Brain microvascular endothelial cell (primary cell): ENCODE measurements at regions not wholly inside any gene's neighbourhood (a gene's known extent, or its start where the extent isn't known, plus 50 kb on each side); places are given as distances from the start of the nearest gene placed in this dataset.
A peak's percentile ranks its signal among the peaks of the same experiment; 100 is the strongest.

Experiments
- DNase-seq: peaks from one replicate; pipeline ENCODE4 v3.0.0-alpha.2; 2020
- H3K27ac ChIP-seq: fragments of 250-450 bp; sonication (Bioruptor Pico); 2 replicates; pipeline ENCODE4 v1.5.1; 2020; ENCODE audit warnings: mild to moderate bottlenecking, moderate library complexity
- H3K27me3 ChIP-seq: fragments of 250-450 bp; sonication (Bioruptor Pico); replicated peaks from 2 replicates; pipeline ENCODE4 v1.5.1; 2020; ENCODE audit warnings: mild to moderate bottlenecking
- H3K36me3 ChIP-seq: fragments of 250-450 bp; sonication (Bioruptor Pico); replicated peaks from 2 replicates; pipeline ENCODE4 v1.5.1; 2020; ENCODE audit warnings: mild to moderate bottlenecking
- H3K4me3 ChIP-seq: 2 replicates; pipeline ENCODE4 v1.5.1; 2011; ENCODE audit warnings: low read depth, mild to moderate bottlenecking, control low read depth, low read length, moderate library complexity
- in situ Hi-C: cut with HindIII; loops from 2 replicates; pipeline ENCODE4 v1.10.0; 2017; ENCODE audit warnings: low sequenced_read_pairs, low pct_ligation_motif_present
- TF ChIP-seq, protein P1 (sequence below): IDR thresholded peaks from 2 replicates; pipeline ENCODE4 v1.5.1; 2011; ENCODE audit warnings: low read depth, mild to moderate bottlenecking, moderate library complexity, low read length, control low read depth, inconsistent platforms; ENCODE audit errors: missing control alignments

DNA sequence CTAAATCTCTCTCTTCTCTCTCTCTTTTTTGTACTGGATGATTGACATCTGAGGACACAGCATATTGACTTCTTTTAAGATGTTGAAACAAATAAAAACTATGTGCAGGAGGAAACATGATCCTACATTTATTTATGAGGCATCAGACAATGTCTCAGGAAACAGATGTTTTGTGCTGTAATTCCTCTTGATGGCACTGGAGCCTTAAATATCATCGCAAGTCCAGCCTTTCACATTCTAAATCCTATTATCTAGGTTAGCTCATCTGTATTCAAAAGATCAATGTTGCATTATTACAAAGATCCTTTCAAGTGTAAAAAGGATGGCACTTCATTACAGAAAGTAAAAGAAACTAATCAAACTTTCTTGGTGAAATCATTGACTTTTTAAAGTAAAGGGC lies 63.9 kb downstream of the MAT2B start:
- no peak for DNase-seq
- Histone ChIP-seq H3K36me3 (no peaks in the 10 kb centered on the region), H3K27me3 (peaks cover 5% of the 10 kb centered on the region), H3K4me3 (no peak overlapping the region), H3K27ac (no peak overlapping the region)
- TF ChIP-seq, protein P1, sequence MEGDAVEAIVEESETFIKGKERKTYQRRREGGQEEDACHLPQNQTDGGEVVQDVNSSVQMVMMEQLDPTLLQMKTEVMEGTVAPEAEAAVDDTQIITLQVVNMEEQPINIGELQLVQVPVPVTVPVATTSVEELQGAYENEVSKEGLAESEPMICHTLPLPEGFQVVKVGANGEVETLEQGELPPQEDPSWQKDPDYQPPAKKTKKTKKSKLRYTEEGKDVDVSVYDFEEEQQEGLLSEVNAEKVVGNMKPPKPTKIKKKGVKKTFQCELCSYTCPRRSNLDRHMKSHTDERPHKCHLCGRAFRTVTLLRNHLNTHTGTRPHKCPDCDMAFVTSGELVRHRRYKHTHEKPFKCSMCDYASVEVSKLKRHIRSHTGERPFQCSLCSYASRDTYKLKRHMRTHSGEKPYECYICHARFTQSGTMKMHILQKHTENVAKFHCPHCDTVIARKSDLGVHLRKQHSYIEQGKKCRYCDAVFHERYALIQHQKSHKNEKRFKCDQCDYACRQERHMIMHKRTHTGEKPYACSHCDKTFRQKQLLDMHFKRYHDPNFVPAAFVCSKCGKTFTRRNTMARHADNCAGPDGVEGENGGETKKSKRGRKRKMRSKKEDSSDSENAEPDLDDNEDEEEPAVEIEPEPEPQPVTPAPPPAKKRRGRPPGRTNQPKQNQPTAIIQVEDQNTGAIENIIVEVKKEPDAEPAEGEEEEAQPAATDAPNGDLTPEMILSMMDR, result no peak
- in situ Hi-C loops, result no loop called here

DNA sequence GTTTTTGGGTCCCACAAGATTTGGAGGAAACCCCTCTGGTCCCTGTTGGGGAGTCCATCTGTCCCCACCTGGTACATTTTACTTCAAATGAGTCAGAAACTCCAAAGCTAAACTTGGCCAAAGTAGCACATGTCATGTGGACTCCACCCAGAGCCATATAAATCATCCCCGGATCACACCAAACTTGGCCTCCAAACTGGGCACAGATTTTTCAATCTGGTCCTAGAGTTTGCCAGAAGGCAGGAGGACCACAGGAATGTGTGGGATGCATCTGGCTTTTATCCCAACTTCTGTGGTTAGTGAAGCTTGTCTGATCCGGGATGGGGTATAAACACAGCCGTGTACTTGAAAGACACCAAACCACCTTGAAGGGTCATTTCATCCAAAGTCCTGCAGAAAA lies 66.3 kb downstream of the MAT2B start:
- Histone ChIP-seq H3K4me3 (no peak overlapping the region), H3K36me3 (no peaks in the 10 kb centered on the region), H3K27me3 (no peaks in the 10 kb centered on the region), H3K27ac (no peak overlapping the region)
- TF ChIP-seq, protein P1, result no peak
- in situ Hi-C loops, result no loop called here
- peak; percentile 20 for DNase-seq

DNA sequence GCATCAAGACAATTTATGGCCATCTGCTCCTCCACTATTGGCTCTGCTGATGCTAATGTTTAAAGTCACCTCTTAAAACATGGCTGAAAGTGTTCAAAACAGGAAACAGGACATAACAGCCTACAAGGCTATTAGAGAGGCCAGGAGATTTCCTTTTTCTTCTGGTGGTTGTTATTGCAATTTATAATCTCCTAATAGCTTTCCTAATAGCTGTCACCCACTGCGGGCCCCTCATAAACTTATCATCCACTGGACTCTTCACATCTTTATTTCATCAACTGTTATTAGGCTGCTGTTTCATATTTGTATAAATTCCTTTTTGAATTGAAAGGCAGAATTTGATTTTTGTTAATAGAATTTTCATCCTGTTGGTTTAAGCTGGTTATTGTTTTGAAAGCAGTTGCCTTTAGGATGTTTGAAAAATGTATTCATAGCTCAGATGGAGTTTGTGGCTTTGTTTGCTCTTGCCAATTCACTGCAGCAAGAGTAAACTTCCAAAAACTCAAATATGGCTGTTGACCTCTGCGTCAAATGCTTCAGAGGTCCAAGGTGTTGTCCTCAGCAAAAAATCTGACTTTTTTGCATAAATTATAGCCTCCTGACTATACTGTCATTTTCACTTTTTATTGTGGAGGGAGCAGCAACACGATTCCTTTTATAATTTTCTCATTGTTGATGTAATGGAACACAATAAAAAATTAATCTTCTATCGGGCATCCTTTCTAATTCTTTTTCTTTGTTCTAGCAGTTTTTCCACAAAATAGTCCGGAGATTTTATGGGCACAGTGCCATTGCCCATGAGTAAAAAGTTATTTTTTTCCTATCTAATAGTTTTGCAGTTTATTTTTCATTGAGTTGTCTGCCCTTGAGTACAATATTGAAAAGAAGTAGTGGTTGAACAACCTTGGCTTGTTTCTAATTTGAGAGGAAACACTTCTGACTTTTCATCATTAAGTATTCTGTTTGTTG lies 69.3 kb downstream of the MAT2B start:
- Histone ChIP-seq H3K27me3 (no peaks in the 10 kb centered on the region), H3K36me3 (no peaks in the 10 kb centered on the region), H3K27ac (no peak overlapping the region), H3K4me3 (no peak overlapping the region)
- DNase-seq, result no peak
- TF ChIP-seq, protein P1, result no peak
- in situ Hi-C loops, result no loop called here

GRCh38 chr5:163578652-163579051 lies 73.2 kb downstream of the MAT2B start:
- Histone ChIP-seq H3K27me3 (no peaks in the 10 kb centered on the region), H3K27ac (no peak overlapping the region), H3K4me3 (no peak overlapping the region), H3K36me3 (no peaks in the 10 kb centered on the region)
- TF ChIP-seq, protein P1, result no peak
- in situ Hi-C loops, result no loop called here
- no peak for DNase-seq

- TF ChIP-seq, protein P1, result no peak
- DNase-seq, result no peak
- in situ Hi-C loops, result no loop called here
Measured at GRCh38 chr5:163579729-163580128, 74.3 kb downstream of the MAT2B start.

More at GRCh38 chr5:163579729-163580128, 74.3 kb downstream of the MAT2B start:
- H3K27me3 ChIP-seq, result no peaks in the 10 kb centered on the region
- H3K36me3 ChIP-seq, result no peaks in the 10 kb centered on the region
- H3K4me3 ChIP-seq, result no peak overlapping the region
- H3K27ac ChIP-seq, result no peak overlapping the region
